Eye (tissue), 1 donor: ENCODE measurements at regions not wholly inside any gene's neighbourhood (a gene's known extent, or its start where the extent isn't known, plus 50 kb on each side); places are given as distances from the start of the nearest gene placed in this dataset.
"Not testable (repeated sequence)": the region's sequence is repeated elsewhere in the genome, so short reads cannot be mapped to it uniquely, and the experiment has no call there.

Experiments used
- DNase-seq: peaks from one replicate; pipeline ENCODE4 v3.0.0-alpha.2; 2015

- no peak for DNase-seq
Observed at GRCh38 chr4:152190907-152191306, 345.0 kb downstream of the FBXW7 start.

- no peak for DNase-seq
Observed at GRCh38 chr4:152189451-152190179, 346.3 kb downstream of the FBXW7 start.

DNA sequence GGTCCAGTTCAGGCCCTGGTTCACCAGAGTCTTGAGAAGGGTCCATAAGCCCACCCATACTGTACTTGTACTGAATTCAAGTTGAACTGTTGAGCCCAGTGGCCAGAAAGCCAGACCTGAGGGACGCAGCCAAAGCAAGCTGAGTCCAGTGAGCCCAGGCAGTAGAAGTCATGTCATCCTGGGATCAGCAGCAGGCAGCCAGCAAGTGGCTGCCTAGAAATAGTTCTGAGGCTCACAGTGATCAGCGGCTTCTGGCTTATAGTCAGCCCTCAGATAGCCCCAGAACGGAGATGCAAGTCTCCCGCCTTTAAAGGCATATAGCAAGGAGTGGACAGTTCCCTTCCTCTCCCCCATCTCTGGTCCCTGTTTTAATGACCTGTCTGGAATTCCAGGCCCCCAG lies 347.1 kb downstream of the FBXW7 start:
- no peak for DNase-seq

DNA sequence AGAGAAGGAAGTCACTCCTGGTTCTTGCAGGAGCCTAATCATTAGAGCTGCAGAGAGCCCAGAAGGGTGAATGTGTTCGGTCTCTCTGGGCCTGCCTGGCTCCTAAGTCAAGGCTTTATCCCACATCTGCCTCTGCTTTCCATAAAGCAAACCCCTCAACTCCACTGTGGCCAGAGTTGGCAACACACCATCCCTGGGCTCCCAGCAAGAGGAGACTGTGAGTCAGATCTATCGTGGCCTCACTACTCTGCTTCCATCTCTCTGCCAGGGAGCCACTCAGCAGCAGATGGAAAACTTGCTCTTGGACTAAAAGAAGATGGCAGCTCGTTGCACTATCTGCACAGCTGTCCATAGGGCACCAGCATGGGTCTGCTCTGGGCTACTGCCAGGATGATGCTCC lies 348.2 kb downstream of the FBXW7 start:
- DNase-seq = no peak

DNA sequence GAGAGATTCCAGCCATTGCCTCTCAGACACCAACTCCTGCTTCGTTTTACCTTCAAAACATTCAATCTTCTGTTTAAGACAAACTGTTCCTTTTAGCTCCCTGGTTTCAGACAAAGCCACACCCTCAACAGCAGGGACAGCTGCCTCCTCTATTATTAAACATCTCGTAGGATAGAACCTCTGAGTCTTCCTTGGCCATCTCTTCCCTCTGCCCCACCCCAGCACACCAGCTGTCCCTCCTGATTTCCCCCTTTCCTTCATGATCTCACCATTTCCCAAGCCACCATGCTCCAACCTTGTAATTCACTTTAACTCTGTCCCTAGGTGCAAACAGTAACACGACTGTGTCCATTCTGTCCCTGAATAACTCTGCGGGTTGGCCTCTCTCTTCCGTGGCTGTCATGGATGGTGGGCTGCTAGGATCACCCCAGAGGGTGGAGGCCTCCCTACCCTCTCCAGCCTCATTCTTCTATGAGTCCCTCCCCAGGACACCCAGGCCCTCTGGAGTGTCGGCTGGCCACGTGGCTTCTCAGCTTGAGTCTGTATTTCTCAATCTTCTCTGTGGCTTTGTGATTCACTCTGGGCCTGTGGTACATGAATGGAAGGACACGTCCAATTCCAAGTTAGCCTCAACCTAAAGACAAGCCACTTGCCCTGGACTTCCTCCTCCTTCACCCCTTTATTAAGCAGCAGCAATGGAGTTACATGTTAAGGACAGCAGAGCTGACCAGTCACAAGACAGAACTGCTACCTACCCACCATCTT lies 349.9 kb downstream of the FBXW7 start:
- DNase-seq = no peak

DNA sequence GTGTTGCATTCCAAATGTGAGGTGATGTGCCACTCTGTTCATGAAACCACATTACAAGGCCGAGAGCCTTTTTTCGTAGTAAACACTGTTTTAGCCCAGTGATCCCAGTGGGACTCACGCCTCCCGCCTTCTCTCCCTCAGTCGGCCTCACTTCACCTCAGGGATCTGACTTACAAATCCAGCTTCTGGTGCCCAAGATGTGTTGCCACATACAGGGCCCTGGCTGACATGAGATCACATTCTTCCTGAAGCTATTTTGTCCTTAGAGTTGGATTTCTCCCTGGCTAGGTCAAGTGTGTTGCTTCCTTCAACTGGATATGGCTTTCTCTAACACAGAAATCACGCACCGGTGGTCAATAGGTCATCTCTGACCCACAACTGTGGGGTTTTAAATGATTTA lies 354.7 kb downstream of the FBXW7 start:
- DNase-seq = no peak

DNA sequence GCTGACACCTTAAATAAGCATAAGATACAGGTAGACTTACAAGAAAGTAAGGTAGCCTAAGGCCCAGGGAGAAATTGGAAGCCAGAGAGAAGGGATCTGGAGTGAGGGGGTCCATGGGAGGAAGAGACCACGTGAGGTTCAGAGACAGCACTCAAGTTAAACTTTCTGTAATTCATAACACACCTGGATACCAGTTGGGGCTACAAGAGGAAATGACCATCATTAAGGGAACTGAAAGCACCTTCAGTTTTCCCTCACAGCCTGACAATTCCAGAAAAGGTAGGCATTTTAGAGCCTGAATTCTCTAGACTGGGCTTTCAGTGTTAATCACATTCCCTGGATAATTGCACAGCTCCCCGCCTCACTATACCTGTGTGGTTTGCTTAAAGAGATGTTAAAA lies 355.5 kb downstream of the FBXW7 start:
- DNase-seq = no peak

GRCh38 chr4:152177538-152177937 lies 358.4 kb downstream of the FBXW7 start:
- not testable (repeated sequence) for DNase-seq

DNA sequence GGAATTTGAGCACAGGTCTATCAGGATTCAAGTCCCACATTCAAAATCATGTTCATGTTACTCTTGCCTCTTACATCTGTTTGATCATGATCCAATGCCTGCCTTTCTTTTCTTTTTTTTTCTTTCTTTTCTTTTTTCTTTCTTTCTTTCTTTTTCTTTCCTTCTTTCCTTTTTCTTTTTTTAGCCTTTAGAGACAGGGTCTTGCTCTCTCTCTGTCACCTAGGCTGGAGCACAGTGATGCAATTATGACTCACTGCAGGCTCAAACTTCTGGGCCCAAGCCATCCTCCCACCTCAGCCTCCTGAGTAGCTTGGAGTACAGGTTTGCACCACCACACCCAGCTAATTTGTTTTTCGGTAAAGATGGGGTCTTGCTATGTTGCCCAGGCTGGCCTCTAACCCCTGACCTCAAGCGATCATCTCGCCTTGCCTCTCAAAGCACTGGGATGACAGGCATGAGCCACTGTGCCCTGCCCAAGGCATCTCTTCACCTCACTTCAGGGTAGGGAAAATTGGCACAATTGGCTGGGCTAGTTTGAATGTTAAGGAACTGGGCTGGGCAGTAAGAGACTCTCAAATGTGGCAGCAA lies 359.2 kb downstream of the FBXW7 start:
- no peak for DNase-seq

GRCh38 chr4:152175586-152175985 lies 360.3 kb downstream of the FBXW7 start:
- peak; percentile 55 for DNase-seq

GRCh38 chr4:152172146-152172545 lies 363.7 kb downstream of the FBXW7 start:
- peak; percentile 43 for DNase-seq

DNA sequence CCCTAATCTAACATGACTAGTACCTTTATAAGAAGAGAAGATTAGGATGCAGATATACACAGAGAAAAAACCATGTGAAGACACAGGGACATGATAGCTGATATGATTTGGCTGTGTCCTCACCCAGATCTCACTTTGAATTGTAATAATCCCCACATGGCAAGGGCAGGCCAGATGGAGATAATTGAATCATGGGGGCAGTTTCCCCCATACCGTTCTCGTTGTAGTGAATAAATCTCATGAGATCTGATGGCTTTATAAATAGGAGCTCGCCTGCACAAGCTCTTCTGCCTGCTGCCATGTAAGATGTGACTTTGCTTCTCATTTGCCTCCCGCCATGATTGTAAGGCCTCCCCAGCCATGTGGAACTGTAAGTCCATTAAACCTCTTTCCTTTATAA lies 364.3 kb downstream of the FBXW7 start:
- DNase-seq = no peak

DNA sequence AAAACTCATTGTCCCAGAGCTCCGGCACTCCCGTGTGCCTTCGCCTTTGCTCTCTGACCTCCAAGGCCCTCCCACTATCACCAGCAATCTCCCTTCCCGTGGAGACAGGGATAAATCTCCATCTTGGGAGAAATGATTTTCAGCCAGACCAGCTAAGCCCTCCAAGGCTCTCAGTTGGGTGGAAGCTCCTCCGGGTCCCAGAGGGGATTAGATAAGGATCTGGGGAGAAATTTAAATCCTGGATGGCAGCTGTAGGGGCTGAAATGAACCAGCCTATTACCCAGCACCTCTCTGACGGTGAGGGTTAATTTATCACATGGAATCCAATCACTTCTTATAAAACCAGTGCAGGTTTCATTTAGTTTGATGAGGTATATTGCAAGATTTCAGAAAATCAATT lies 366.2 kb downstream of the FBXW7 start:
- DNase-seq = no peak

GRCh38 chr4:152168987-152169616 lies 366.8 kb downstream of the FBXW7 start:
- DNase-seq = no peak

GRCh38 chr4:152166567-152166966 lies 369.3 kb downstream of the FBXW7 start:
- DNase-seq = peak; percentile 78

DNA sequence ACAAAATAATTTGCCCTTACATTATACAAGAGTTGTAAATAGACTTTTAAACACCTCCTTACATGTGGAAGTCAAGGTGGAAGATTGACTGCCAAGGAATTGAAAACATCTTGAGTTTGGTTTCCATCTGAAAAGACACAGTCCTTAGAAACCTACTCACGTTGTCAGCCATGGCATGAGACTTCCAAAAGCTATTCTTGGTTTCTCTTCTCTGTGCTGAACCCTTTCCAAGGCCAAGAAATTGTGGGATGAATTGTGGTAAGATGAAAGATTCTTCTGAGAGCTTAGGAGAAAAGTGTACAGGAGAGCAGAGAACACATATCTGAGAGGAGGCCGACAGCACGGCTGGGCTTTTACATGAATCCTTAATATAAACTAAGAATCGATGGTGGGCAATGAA lies 370.0 kb downstream of the FBXW7 start:
- no peak for DNase-seq

DNA sequence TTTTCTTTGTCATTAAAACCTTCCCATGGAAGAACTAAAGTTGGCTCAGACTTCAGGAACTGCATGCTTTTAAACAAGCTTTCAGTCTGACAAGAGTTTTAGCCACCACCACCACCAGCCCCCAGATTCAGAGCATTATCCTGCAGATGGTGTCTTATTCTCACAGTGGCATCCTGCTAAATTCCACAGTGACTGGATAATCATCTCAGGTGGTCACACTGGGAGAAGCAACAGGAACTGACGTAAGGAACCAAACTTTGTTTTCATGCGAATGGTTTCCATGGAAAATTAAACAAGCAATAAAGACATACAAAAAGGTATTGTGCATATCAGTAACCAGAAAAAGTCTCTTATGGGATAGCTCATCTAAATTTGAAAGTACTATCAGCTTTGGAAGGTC lies 370.7 kb downstream of the FBXW7 start:
- DNase-seq = no peak

DNA sequence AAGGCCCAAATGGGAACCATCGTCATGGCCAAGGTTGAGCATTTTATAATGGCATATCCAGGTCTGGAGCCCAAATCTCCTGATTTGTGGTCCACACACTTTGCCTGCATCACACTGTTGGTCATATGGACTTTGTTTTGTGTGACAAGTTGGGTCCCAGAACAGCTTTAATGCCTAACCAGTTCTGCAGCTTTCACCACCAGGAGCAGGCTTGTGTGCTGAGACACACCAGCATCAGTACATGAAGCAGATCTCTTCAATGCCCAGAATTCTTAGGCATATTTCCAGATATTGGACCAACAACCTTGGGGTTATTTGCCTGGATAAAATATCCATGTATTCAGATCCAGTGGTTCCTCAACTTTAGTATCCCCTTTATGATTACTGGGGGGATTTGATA lies 371.3 kb downstream of the FBXW7 start:
- DNase-seq = no peak

DNA sequence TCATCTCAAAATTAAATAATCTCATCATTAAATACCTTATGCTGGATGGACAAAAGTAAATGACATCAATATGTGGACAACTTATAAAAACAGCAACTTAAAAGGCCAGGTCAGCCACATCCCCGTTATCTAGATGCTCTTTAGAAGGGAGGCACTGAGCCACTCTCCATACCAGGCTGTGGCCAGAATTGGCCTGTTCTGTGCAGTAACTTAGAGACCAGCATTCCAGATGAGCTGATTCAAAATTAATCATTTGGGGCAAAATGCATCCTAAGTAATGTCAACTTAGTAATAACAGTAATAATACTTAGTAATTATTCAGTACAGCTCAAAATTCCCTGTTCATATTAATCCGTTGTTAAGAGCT lies 373.6 kb downstream of the FBXW7 start:
- DNase-seq = no peak

GRCh38 chr4:152161676-152162330 lies 374.1 kb downstream of the FBXW7 start:
- DNase-seq = no peak

DNA sequence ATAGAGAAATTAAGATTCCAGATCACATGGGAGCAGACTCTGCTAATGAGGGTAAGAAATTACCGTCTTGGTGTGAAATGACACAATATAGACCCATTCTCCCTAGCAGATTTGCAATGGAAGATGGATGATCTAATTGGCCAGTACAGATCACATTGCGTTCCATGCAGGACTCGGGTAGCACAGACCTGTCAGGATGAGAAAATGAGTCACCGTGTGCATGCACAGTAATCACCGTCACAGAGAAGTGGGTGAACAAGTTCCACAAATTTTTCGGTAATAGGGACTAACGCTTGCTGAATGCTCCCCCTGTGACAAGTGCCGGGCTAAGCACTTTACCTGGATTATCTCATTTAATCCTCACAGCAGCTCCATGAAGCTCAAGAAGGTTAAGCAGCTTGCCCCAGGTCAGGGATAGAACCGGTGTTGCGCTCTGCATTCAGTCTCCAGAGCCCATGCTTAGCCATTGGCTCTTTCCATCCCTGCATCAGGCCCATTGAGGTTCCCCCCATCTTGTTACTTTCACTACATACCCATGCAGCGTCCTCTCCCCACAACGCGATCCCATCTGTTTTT lies 375.6 kb downstream of the FBXW7 start:
- DNase-seq = no peak

GRCh38 chr4:152159773-152160172 lies 376.1 kb downstream of the FBXW7 start:
- DNase-seq = no peak

DNA sequence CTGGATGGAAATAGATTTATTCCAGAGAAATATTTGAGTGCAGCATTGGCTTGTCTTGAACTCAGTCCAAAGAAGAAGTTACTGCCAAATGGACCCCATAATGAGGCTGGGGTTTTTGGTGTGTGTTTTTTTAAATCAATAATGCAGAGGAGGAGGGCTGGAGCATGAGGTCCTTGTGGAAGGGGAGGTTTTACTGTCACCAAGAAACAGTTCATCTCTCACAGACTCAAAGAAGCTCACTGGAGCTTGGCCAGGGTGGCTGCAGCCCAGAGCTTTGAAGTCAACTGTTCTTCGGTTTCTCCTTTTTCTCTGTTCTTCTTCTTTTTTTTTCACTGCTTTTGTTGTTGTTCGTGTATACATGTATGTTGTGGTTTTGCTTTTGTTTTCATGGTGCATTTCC lies 377.7 kb downstream of the FBXW7 start:
- no peak for DNase-seq
